Transverse colon (tissue), 3 donors: ENCODE measurements at regions not wholly inside any gene's neighbourhood (a gene's known extent, or its start where the extent isn't known, plus 50 kb on each side); places are given as distances from the start of the nearest gene placed in this dataset.
"Not testable (repeated sequence)": the region's sequence is repeated elsewhere in the genome, so short reads cannot be mapped to it uniquely, and the experiment has no call there.

Experiments used
- POLR2A ChIP-seq: fragments of 450-650 bp; IDR thresholded peaks from one replicate; pipeline ENCODE4 v1.6.1; 2016; ENCODE audit warnings: antibody characterized with exemption, mild to moderate bottlenecking, moderate library complexity
- TF ChIP-seq, protein P1 (sequence below), 5 experiments: fragments of 200-600 bp in 3 of 5; fragments of 450-650 bp in 2 of 5; sonication (generic) in 3 of 5; IDR thresholded peaks; 1 replicate in 2 of 5; 2 replicates in 3 of 5; pipeline ENCODE4 v1.5.1; 2016 to 2017; ENCODE audit warnings: antibody characterized with exemption in 5 of 5, inconsistent platforms in 3 of 5, mild to moderate bottlenecking in 2 of 5, moderate library complexity in 1 of 5

DNA sequence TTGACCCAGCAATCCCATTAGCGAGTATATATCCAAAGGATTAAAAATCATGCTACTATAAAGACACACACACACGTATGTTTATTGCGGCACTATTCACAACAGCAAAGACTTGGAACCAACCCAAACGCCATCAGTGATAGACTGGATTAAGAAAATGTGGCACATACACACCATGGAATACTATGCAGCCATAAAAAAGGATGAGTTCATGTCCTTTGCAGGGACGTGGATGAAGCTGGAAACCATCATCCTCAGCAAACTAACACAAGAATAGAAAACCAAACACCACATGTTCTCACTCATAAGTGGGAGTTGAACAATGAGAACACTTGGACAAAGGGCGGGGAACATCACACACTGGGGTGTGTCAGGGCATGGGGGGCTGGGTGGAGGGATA lies 296.2 kb upstream of the HS6ST1 start:
- TF ChIP-seq, protein P1, sequence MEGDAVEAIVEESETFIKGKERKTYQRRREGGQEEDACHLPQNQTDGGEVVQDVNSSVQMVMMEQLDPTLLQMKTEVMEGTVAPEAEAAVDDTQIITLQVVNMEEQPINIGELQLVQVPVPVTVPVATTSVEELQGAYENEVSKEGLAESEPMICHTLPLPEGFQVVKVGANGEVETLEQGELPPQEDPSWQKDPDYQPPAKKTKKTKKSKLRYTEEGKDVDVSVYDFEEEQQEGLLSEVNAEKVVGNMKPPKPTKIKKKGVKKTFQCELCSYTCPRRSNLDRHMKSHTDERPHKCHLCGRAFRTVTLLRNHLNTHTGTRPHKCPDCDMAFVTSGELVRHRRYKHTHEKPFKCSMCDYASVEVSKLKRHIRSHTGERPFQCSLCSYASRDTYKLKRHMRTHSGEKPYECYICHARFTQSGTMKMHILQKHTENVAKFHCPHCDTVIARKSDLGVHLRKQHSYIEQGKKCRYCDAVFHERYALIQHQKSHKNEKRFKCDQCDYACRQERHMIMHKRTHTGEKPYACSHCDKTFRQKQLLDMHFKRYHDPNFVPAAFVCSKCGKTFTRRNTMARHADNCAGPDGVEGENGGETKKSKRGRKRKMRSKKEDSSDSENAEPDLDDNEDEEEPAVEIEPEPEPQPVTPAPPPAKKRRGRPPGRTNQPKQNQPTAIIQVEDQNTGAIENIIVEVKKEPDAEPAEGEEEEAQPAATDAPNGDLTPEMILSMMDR (IDR thresholded peaks at IDR 0.05): not testable (repeated sequence)
- TF ChIP-seq POLR2A: not testable (repeated sequence)
